Mesothelial cell of epicardium (in vitro differentiated cells): ENCODE measurements at regions not wholly inside any gene's neighbourhood (a gene's known extent, or its start where the extent isn't known, plus 50 kb on each side); places are given as distances from the start of the nearest gene placed in this dataset.

Experiments
- DNase-seq, 2 experiments: peaks; one replicate each; pipeline ENCODE4 v3.0.0; 2021; ENCODE audit warnings: low spot score in 2 of 2; ENCODE audit not compliant: unreplicated experiment in 2 of 2
- H3K27ac Mint-ChIP-seq: 2 replicates; pipeline ENCODE4 v1.8.0; 2021; ENCODE audit warnings: mixed read lengths
- H3K27me3 Mint-ChIP-seq: 2 replicates; pipeline ENCODE4 v1.8.0; 2021; ENCODE audit warnings: low read depth, mixed read lengths
- H3K36me3 Mint-ChIP-seq: 2 replicates; pipeline ENCODE4 v1.8.0; 2021; ENCODE audit warnings: mixed read lengths
- H3K4me1 Mint-ChIP-seq: 2 replicates; pipeline ENCODE4 v1.8.0; 2021; ENCODE audit warnings: mixed read lengths
- H3K4me3 Mint-ChIP-seq: 2 replicates; pipeline ENCODE4 v1.8.0; 2021; ENCODE audit warnings: mild to moderate bottlenecking, moderate library complexity, mixed read lengths
- H3K9me3 Mint-ChIP-seq: 2 replicates; pipeline ENCODE4 v1.8.0; 2021; ENCODE audit warnings: mixed read lengths
- CTCF ChIP-seq: fragments of 200-600 bp; sonication (generic); IDR thresholded peaks from one replicate; pipeline ENCODE4 v1.5.0; 2021; ENCODE audit warnings: antibody characterized with exemption; ENCODE audit not compliant: unreplicated experiment

GRCh38 chr22:47434336-47435203 lies 672.1 kb downstream of the TBC1D22A start:
- Mint-ChIP-seq H3K9me3 (peaks cover 53% of the 10 kb centered on the region), H3K27ac (no peak overlapping the region)
- no peak for DNase-seq

GRCh38 chr22:47433627-47434026 lies 671.2 kb downstream of the TBC1D22A start:
- no peaks in the 10 kb centered on the region for H3K36me3 Mint-ChIP-seq
- no peak for DNase-seq
- H3K4me3 Mint-ChIP-seq: no peak overlapping the region
- peaks cover 58% of the 10 kb centered on the region for H3K9me3 Mint-ChIP-seq
- H3K4me1 Mint-ChIP-seq: no peaks in the 10 kb centered on the region
- no peaks in the 10 kb centered on the region for H3K27me3 Mint-ChIP-seq
- H3K27ac Mint-ChIP-seq: no peak overlapping the region
- TF ChIP-seq CTCF: no peak

More at GRCh38 chr22:47434336-47435203, 672.1 kb downstream of the TBC1D22A start:
- Mint-ChIP-seq H3K36me3 (no peaks in the 10 kb centered on the region), H3K27me3 (no peaks in the 10 kb centered on the region), H3K4me1 (no peaks in the 10 kb centered on the region), H3K4me3 (no peak overlapping the region)
- no peak for TF ChIP-seq CTCF

GRCh38 chr22:47432683-47433082 lies 670.2 kb downstream of the TBC1D22A start:
- no peaks in the 10 kb centered on the region for H3K36me3 Mint-ChIP-seq
- no peak for TF ChIP-seq CTCF
- H3K27me3 Mint-ChIP-seq: no peaks in the 10 kb centered on the region
- H3K9me3 Mint-ChIP-seq: peaks cover 58% of the 10 kb centered on the region
- no peak for DNase-seq
- H3K4me3 Mint-ChIP-seq: no peak overlapping the region
- no peaks in the 10 kb centered on the region for H3K4me1 Mint-ChIP-seq
- H3K27ac Mint-ChIP-seq: no peak overlapping the region

- Mint-ChIP-seq H3K27ac (no peak overlapping the region), H3K9me3 (peaks cover 73% of the 10 kb centered on the region), H3K4me3 (no peak overlapping the region), H3K36me3 (peaks cover 4% of the 10 kb centered on the region), H3K4me1 (no peaks in the 10 kb centered on the region), H3K27me3 (no peaks in the 10 kb centered on the region)
- no peak for TF ChIP-seq CTCF
- DNase-seq: no peak
Observed at GRCh38 chr22:47423861-47424820, 661.7 kb downstream of the TBC1D22A start.

- peaks cover 75% of the 10 kb centered on the region for H3K9me3 Mint-ChIP-seq
- H3K27me3 Mint-ChIP-seq: no peaks in the 10 kb centered on the region
- TF ChIP-seq CTCF: no peak
- H3K4me3 Mint-ChIP-seq: no peak overlapping the region
- H3K36me3 Mint-ChIP-seq: peaks cover 4% of the 10 kb centered on the region
- H3K27ac Mint-ChIP-seq: no peak overlapping the region
- no peaks in the 10 kb centered on the region for H3K4me1 Mint-ChIP-seq
- DNase-seq: no peak
Observed at GRCh38 chr22:47423266-47423665, 660.8 kb downstream of the TBC1D22A start.
